Activated CD8-positive, alpha-beta T cell treated with anti-CD3 and anti-CD28 coated beads for 36 hours (primary cell): ENCODE measurements at regions not wholly inside any gene's neighbourhood (a gene's known extent, or its start where the extent isn't known, plus 50 kb on each side); places are given as distances from the start of the nearest gene placed in this dataset.

Experiments used
- ATAC-seq: fragments of 200-7000 bp; cut with Tn5 transposase; one replicate; pipeline ENCODE4 v1.10.0; 2021; ENCODE audit warnings: mild to moderate bottlenecking, moderate library complexity
- CTCF ChIA-PET: fragments of 350-600 bp; sonication (Branson Sonifier 250); formaldehyde crosslinking; loops from one replicate; lab custom pipeline; 2021; ENCODE audit warnings: antibody characterized with exemption; lab: Charles Lee
- POLR2A ChIA-PET: fragments of 350-600 bp; sonication (Branson Sonifier 250); formaldehyde crosslinking; loops from one replicate; lab custom pipeline; 2021; ENCODE audit warnings: antibody characterized with exemption; lab: Charles Lee
- DNase-seq: peaks from one replicate; pipeline ENCODE4 v3.0.0-alpha.2; 2020
- H3K27ac Mint-ChIP-seq: one replicate; pipeline ENCODE4 v1.8.0; 2021; ENCODE audit warnings: mild to moderate bottlenecking, mixed read lengths
- H3K27me3 Mint-ChIP-seq: one replicate; pipeline ENCODE4 v1.8.0; 2021; ENCODE audit warnings: mixed read lengths
- H3K36me3 Mint-ChIP-seq: one replicate; pipeline ENCODE4 v1.8.0; 2021; ENCODE audit warnings: low read depth, mixed read lengths
- H3K4me1 Mint-ChIP-seq: one replicate; pipeline ENCODE4 v1.8.0; 2021; ENCODE audit warnings: low read depth, mixed read lengths
- H3K4me3 Mint-ChIP-seq: one replicate; pipeline ENCODE4 v1.8.0; 2021; ENCODE audit warnings: mild to moderate bottlenecking, moderate library complexity, mixed read lengths
- H3K9me3 Mint-ChIP-seq: one replicate; pipeline ENCODE4 v1.8.0; 2021; ENCODE audit warnings: mixed read lengths
- CTCF ChIP-seq: fragments of 200-600 bp; IDR thresholded peaks from one replicate; pipeline ENCODE4 v1.8.0; 2022; ENCODE audit warnings: antibody characterized with exemption, mild to moderate bottlenecking
- intact Hi-C: fragments of 100-400 bp; cut with micrococcal nuclease; formaldehyde crosslinking; loops from one replicate; pipeline ENCODE4 v1.10.0; 2022

GRCh38 chr13:109976206-109976997 lies 190.0 kb upstream of the IRS2 start:
- ChIA-PET CTCF (no interaction called here), POLR2A (interaction anchor here (1.2 kb wide), 1 partner anchor 35 kb away, joined by 3 read pairs; no protein-coding TSS in a partner anchor)
- Mint-ChIP-seq H3K9me3 (no peaks in the 10 kb centered on the region), H3K4me1 (no peaks in the 10 kb centered on the region), H3K27me3 (peaks cover 1% of the 10 kb centered on the region), H3K4me3 (no peak overlapping the region), H3K27ac (no peak overlapping the region), H3K36me3 (no peaks in the 10 kb centered on the region)
- no peak for DNase-seq
- TF ChIP-seq CTCF: no peak
- ATAC-seq: no peak
- intact Hi-C loops: no loop called here

- DNase-seq (no peak), ATAC-seq (no peak)
- no peak overlapping the region for H3K4me3 Mint-ChIP-seq
- H3K27ac Mint-ChIP-seq: no peak overlapping the region
- TF ChIP-seq CTCF: no peak
- H3K9me3 Mint-ChIP-seq: peaks cover 4% of the 10 kb centered on the region
- peaks cover 1% of the 10 kb centered on the region for H3K27me3 Mint-ChIP-seq
- no peaks in the 10 kb centered on the region for H3K36me3 Mint-ChIP-seq
- no peaks in the 10 kb centered on the region for H3K4me1 Mint-ChIP-seq
- POLR2A ChIA-PET: no interaction called here
- intact Hi-C loops: no loop called here
- CTCF ChIA-PET: no interaction called here
Measured at GRCh38 chr13:109974354-109974753, 188.0 kb upstream of the IRS2 start.

- TF ChIP-seq CTCF: no peak
- DNase-seq (no peak), ATAC-seq (no peak)
- H3K27ac Mint-ChIP-seq: no peak overlapping the region
- CTCF ChIA-PET: no interaction called here
- peaks cover 1% of the 10 kb centered on the region for H3K27me3 Mint-ChIP-seq
- no peak overlapping the region for H3K4me3 Mint-ChIP-seq
- H3K36me3 Mint-ChIP-seq: no peaks in the 10 kb centered on the region
- POLR2A ChIA-PET: no interaction called here
- no peaks in the 10 kb centered on the region for H3K4me1 Mint-ChIP-seq
- intact Hi-C loops: no loop called here
- peaks cover 7% of the 10 kb centered on the region for H3K9me3 Mint-ChIP-seq
Measured at GRCh38 chr13:109973279-109973678, 186.9 kb upstream of the IRS2 start.

GRCh38 chr13:109971456-109972090 lies 185.2 kb upstream of the IRS2 start:
- H3K27me3 Mint-ChIP-seq: peaks cover 1% of the 10 kb centered on the region
- ATAC-seq: no peak
- intact Hi-C loops: no loop called here
- no peaks in the 10 kb centered on the region for H3K36me3 Mint-ChIP-seq
- POLR2A ChIA-PET: no interaction called here
- no peaks in the 10 kb centered on the region for H3K4me1 Mint-ChIP-seq
- no peak overlapping the region for H3K27ac Mint-ChIP-seq
- DNase-seq: no peak
- no peak overlapping the region for H3K4me3 Mint-ChIP-seq
- CTCF ChIA-PET: interaction anchor here (0.6 kb wide), 1 partner anchor 326 kb away, joined by 3 read pairs; no protein-coding TSS in a partner anchor
- TF ChIP-seq CTCF: no peak
- H3K9me3 Mint-ChIP-seq: peaks cover 7% of the 10 kb centered on the region

- Mint-ChIP-seq H3K27me3 (peaks cover 3% of the 10 kb centered on the region), H3K27ac (no peak overlapping the region), H3K36me3 (no peaks in the 10 kb centered on the region), H3K4me3 (no peak overlapping the region), H3K9me3 (peaks cover 7% of the 10 kb centered on the region), H3K4me1 (no peaks in the 10 kb centered on the region)
- POLR2A ChIA-PET: no interaction called here
- TF ChIP-seq CTCF: no peak
- no peak for ATAC-seq
- CTCF ChIA-PET: interaction anchor here (0.6 kb wide), 1 partner anchor 326 kb away, joined by 3 read pairs; no protein-coding TSS in a partner anchor
- no peak for DNase-seq
- intact Hi-C loops: no loop called here
Measured at GRCh38 chr13:109971006-109971405, 184.6 kb upstream of the IRS2 start.
